GM12874 (cell line): ENCODE measurements at regions not wholly inside any gene's neighbourhood (a gene's known extent, or its start where the extent isn't known, plus 50 kb on each side); places are given as distances from the start of the nearest gene placed in this dataset.

Source experiments
- TF ChIP-seq, protein P1 (sequence below): IDR thresholded peaks from 2 replicates; pipeline ENCODE4 v1.5.1; 2011; ENCODE audit warnings: low read depth, mild to moderate bottlenecking, control low read depth, low read length, moderate library complexity; ENCODE audit not compliant: insufficient read depth

DNA sequence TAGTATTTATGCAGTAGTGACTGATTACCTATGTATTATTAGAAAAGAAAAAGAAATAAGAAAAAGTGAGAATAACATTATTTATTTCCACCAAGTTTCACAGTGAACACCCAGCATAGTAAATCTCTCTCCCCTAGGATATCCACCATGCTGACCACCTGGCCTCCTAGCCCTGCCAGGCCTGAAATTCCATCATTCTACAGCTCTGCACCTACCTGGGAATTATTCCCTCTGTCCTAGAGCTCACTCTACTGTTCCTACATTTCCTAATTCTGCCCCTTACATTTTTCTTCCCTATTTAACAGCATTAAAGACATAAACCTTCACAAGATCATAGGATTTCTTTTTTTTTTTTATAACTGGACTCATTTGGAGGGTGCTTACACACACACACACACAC is 525.3 kb upstream of the PPP2R3A start:
- TF ChIP-seq, protein P1, sequence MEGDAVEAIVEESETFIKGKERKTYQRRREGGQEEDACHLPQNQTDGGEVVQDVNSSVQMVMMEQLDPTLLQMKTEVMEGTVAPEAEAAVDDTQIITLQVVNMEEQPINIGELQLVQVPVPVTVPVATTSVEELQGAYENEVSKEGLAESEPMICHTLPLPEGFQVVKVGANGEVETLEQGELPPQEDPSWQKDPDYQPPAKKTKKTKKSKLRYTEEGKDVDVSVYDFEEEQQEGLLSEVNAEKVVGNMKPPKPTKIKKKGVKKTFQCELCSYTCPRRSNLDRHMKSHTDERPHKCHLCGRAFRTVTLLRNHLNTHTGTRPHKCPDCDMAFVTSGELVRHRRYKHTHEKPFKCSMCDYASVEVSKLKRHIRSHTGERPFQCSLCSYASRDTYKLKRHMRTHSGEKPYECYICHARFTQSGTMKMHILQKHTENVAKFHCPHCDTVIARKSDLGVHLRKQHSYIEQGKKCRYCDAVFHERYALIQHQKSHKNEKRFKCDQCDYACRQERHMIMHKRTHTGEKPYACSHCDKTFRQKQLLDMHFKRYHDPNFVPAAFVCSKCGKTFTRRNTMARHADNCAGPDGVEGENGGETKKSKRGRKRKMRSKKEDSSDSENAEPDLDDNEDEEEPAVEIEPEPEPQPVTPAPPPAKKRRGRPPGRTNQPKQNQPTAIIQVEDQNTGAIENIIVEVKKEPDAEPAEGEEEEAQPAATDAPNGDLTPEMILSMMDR: no peak

DNA sequence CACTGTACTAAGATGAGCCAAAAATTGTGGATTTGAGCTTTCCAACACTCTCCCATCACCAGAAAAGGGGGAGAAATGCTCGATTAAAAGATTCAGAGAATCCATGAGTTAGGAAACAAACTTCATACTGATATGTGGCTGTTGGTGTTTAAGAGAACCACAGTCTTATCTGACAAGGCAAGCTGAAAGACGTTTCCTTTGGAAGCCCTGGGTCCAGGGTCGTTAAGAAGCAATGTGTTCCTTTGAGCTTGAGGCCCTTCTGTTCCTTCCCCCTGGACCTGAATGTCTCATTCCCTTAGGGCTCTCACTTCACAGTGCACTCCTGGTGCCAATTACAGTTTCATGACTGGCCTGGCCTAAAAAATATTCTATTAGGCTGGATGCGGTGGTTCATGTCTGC is 524.8 kb upstream of the PPP2R3A start:
- TF ChIP-seq, protein P1: no peak

DNA sequence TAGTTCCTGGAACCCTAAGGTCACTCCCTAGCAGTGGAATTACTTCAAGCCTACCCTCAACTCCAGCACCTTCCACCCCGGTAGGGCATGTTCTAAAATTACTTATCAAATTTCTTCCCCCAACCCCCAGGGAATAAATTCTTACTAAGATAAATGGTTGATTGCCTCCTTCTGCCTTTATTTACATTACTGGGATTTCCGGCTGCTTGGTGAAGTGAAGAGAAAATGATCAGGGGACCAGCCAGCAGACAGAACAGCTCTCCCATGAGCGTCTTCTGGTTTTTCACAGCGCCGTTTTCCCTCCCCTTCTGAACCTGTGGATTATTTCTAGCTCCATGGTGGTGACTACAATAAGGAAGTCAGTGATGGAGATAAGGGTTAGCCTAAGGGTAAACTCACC is 521.5 kb upstream of the PPP2R3A start:
- TF ChIP-seq, protein P1: no peak

DNA sequence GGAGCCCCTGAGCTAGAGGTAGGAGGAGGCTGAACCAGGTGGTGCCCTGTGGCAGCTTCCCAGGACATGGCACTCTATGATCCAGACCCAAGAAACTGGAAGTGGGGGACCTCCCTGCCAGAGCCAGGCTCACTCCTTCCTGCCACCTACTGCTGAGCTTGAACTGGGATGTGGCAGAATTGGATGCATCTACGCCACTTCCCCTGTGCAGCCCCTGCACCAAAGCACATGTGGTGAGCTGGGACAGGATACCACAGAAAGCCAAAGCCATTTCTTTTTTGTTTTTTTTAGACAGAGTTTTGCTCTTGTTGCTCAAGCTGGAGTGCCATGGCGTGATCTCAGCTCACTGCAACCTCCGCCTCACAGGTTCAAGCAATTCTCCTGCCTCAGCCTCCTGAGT is 518.0 kb upstream of the PPP2R3A start:
- TF ChIP-seq, protein P1: no peak

DNA sequence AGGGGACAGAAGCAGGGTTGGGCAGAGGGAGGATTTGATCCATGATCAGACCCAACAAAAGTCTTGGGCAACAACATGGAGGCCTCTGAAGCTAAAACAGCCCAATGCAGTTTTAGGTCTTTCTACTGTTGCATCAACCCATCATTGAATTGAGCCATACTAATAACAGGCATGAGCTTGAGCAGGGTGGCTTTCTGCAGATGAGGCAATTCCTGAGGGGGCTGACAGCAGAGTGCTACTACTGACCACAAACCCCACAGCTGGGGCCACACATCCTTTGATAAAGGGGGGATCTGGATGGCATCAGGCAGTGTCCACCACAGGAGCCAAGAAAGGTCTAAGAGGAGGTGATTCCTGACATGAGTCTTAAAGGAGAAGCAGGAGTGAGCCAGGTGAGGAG is 517.0 kb upstream of the PPP2R3A start:
- TF ChIP-seq, protein P1: no peak

DNA sequence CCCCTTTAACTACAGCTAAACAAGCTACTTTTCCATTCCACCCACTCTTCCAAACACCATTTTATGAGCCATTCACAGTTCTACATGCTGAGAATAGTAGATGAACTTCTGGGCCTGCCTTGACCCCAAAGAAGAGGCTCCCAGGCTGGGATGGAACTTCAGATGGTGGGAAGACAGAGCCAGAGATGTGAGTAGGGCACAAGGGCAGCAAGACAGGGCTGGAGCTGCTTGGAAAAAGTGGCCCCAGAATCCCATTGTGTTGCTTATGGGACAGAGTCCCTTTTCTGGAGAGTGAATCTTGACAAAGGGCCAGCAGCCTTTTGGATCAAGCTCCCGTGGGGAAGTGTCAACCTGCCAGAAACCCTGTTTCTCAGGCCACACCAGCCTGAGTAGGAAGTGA is 516.5 kb upstream of the PPP2R3A start:
- TF ChIP-seq, protein P1: no peak

DNA sequence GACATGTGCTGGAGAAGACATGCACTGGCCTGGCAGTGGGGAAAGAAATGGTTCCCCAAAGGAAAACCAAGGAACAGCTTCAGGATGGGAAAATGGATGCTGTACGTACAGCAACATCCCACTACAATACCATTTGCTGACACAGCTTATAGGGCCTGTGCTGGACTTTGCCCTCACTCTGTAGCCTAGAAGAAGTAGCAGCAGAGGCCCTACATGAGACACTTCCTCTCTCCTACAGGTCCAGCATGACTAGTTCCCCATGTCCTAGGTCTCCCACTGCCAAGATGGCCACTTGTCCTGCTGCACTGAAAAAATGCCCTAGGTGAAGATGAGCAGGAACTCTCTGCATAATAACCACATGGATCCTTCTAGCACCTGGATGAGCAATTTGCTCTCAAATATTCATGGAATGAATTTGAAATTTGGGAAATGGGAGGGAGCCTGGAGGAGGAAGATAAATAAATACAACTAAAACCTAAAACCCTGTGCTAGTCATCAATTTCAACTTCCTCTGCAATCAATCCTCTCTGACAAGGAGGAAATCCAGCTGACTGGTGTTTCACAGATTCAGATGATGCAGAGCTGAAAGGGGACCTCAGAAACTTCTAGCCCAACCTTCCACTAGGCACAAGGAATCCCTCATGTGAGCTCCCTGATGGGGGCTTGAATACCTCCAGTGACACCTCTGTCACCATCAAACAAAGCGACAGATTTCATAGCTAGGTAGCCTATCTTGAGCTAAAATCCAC is 514.3 kb upstream of the PPP2R3A start:
- TF ChIP-seq, protein P1: no peak
